RKO (cell line): ENCODE measurements at regions not wholly inside any gene's neighbourhood (a gene's known extent, or its start where the extent isn't known, plus 50 kb on each side); places are given as distances from the start of the nearest gene placed in this dataset.
"Not testable (repeated sequence)": the region's sequence is repeated elsewhere in the genome, so short reads cannot be mapped to it uniquely, and the experiment has no call there.

Experiments
- DNase-seq: peaks from one replicate; pipeline ENCODE4 v3.0.0-alpha.2; 2016; ENCODE audit warnings: low spot score

GRCh38 chr6:169406804-169407203, 153.2 kb upstream of the THBS2 start:
- DNase-seq, result no peak

- no peak for DNase-seq
These were observed 152.4 kb upstream of the THBS2 start for GRCh38 chr6:169406034-169406433.

- no peak for DNase-seq
These were observed 151.2 kb upstream of the THBS2 start for GRCh38 chr6:169404828-169405227.

- no peak for DNase-seq
These were observed 144.9 kb upstream of the THBS2 start for GRCh38 chr6:169398342-169399105.

GRCh38 chr6:169397684-169398083, 144.0 kb upstream of the THBS2 start:
- no peak for DNase-seq

- no peak for DNase-seq
These were observed 143.0 kb upstream of the THBS2 start for GRCh38 chr6:169396554-169397163.

GRCh38 chr6:169396009-169396539, 142.4 kb upstream of the THBS2 start:
- not testable (repeated sequence) for DNase-seq

GRCh38 chr6:169395080-169395805, 141.6 kb upstream of the THBS2 start:
- DNase-seq, result no peak

GRCh38 chr6:169393753-169394152, 140.1 kb upstream of the THBS2 start:
- no peak for DNase-seq

GRCh38 chr6:169391473-169392071, 137.9 kb upstream of the THBS2 start:
- DNase-seq, result no peak

- DNase-seq, result no peak
These were observed 134.9 kb upstream of the THBS2 start for GRCh38 chr6:169388395-169389166.

- DNase-seq, result no peak
These were observed 134.2 kb upstream of the THBS2 start for GRCh38 chr6:169387809-169388383.

GRCh38 chr6:169386411-169387057, 132.9 kb upstream of the THBS2 start:
- DNase-seq, result no peak

- no peak for DNase-seq
These were observed 131.7 kb upstream of the THBS2 start for GRCh38 chr6:169385237-169385880.

GRCh38 chr6:169384291-169384690, 130.6 kb upstream of the THBS2 start:
- DNase-seq, result no peak

- no peak for DNase-seq
These were observed 129.6 kb upstream of the THBS2 start for GRCh38 chr6:169383265-169383664.

GRCh38 chr6:169382735-169383134, 129.1 kb upstream of the THBS2 start:
- no peak for DNase-seq

GRCh38 chr6:169381988-169382387, 128.3 kb upstream of the THBS2 start:
- no peak for DNase-seq

- DNase-seq, result no peak
These were observed 126.8 kb upstream of the THBS2 start for GRCh38 chr6:169380493-169380892.

- DNase-seq, result no peak
These were observed 125.9 kb upstream of the THBS2 start for GRCh38 chr6:169379495-169380070.
